ENCODE measurements at regions not wholly inside any gene's neighbourhood (a gene's known extent, or its start where the extent isn't known, plus 50 kb on each side); places are given as distances from the start of the nearest gene placed in this dataset.

- Histone ChIP-seq H3K36me3 (ENCODE audit: control insufficient read depth in 2 of 2, insufficient read depth in 2 of 2, low read length in 1 of 2) (no peaks in the 10 kb centered on the region), H3K9me3 (ENCODE audit: control insufficient read depth in 2 of 2, insufficient read depth in 1 of 2, low read depth in 1 of 2, low read length in 1 of 2) (no peaks in the 10 kb centered on the region), H3K4me3 (ENCODE audit: low read depth in 1 of 2, low read length in 2 of 2) (no peak overlapping the region), H3K4me1 (ENCODE audit: control insufficient read depth in 2 of 2, insufficient read depth in 2 of 2, low read length in 1 of 2) (no peaks in the 10 kb centered on the region), H3K27ac (ENCODE audit: low read depth in 2 of 2, low read length in 1 of 2) (no peak overlapping the region), H3K27me3 (ENCODE audit: control insufficient read depth in 1 of 2, insufficient read depth in 2 of 2, low read length in 2 of 2) (no peaks in the 10 kb centered on the region)
- WGBS, 2 donors, result 76 to 86% methylated on average over 5 of the region's 5 CpGs
Observed at GRCh38 chr13:44046428-44046827, 166.7 kb downstream of the LACC1 start.

- no peaks in the 10 kb centered on the region for H3K27me3 ChIP-seq (ENCODE audit: control insufficient read depth in 1 of 2, insufficient read depth in 2 of 2, low read length in 2 of 2)
- H3K4me3 ChIP-seq (ENCODE audit: low read depth in 1 of 2, low read length in 2 of 2), result no peak overlapping the region
- H3K9me3 ChIP-seq (ENCODE audit: control insufficient read depth in 2 of 2, insufficient read depth in 1 of 2, low read depth in 1 of 2, low read length in 1 of 2), result no peaks in the 10 kb centered on the region
- no peak overlapping the region for H3K27ac ChIP-seq (ENCODE audit: low read depth in 2 of 2, low read length in 1 of 2)
- WGBS, 2 donors, result 78 to 89% methylated on average over 3 of the region's 3 CpGs
- H3K4me1 ChIP-seq (ENCODE audit: control insufficient read depth in 2 of 2, insufficient read depth in 2 of 2, low read length in 1 of 2), result no peaks in the 10 kb centered on the region
- H3K36me3 ChIP-seq (ENCODE audit: control insufficient read depth in 2 of 2, insufficient read depth in 2 of 2, low read length in 1 of 2), result no peaks in the 10 kb centered on the region
Observed at GRCh38 chr13:44048326-44048725, 168.6 kb downstream of the LACC1 start.

- H3K27me3 ChIP-seq (ENCODE audit: control insufficient read depth in 1 of 2, insufficient read depth in 2 of 2, low read length in 2 of 2), result no peaks in the 10 kb centered on the region
- H3K4me1 ChIP-seq (ENCODE audit: control insufficient read depth in 2 of 2, insufficient read depth in 2 of 2, low read length in 1 of 2), result no peaks in the 10 kb centered on the region
- no peaks in the 10 kb centered on the region for H3K9me3 ChIP-seq (ENCODE audit: control insufficient read depth in 2 of 2, insufficient read depth in 1 of 2, low read depth in 1 of 2, low read length in 1 of 2)
- no peak overlapping the region for H3K4me3 ChIP-seq (ENCODE audit: low read depth in 1 of 2, low read length in 2 of 2)
- H3K27ac ChIP-seq (ENCODE audit: low read depth in 2 of 2, low read length in 1 of 2), result no peak overlapping the region
- no peaks in the 10 kb centered on the region for H3K36me3 ChIP-seq (ENCODE audit: control insufficient read depth in 2 of 2, insufficient read depth in 2 of 2, low read length in 1 of 2)
- WGBS, 2 donors, result 67 to 73% methylated on average over 3 of the region's 3 CpGs
Observed at GRCh38 chr13:44049081-44049945, 169.6 kb downstream of the LACC1 start.

GRCh38 chr13:44050450-44051063 is 170.9 kb downstream of the LACC1 start:
- Histone ChIP-seq H3K36me3 (ENCODE audit: control insufficient read depth in 2 of 2, insufficient read depth in 2 of 2, low read length in 1 of 2) (no peaks in the 10 kb centered on the region), H3K27ac (ENCODE audit: low read depth in 2 of 2, low read length in 1 of 2) (no peak overlapping the region), H3K4me3 (ENCODE audit: low read depth in 1 of 2, low read length in 2 of 2) (no peak overlapping the region), H3K27me3 (ENCODE audit: control insufficient read depth in 1 of 2, insufficient read depth in 2 of 2, low read length in 2 of 2) (no peaks in the 10 kb centered on the region), H3K4me1 (ENCODE audit: control insufficient read depth in 2 of 2, insufficient read depth in 2 of 2, low read length in 1 of 2) (no peaks in the 10 kb centered on the region), H3K9me3 (ENCODE audit: control insufficient read depth in 2 of 2, insufficient read depth in 1 of 2, low read depth in 1 of 2, low read length in 1 of 2) (no peaks in the 10 kb centered on the region)
- WGBS, 2 donors, result 25 to 28% methylated on average over 3 of the region's 3 CpGs

- Histone ChIP-seq H3K36me3 (ENCODE audit: control insufficient read depth in 2 of 2, insufficient read depth in 2 of 2, low read length in 1 of 2) (no peaks in the 10 kb centered on the region), H3K9me3 (ENCODE audit: control insufficient read depth in 2 of 2, insufficient read depth in 1 of 2, low read depth in 1 of 2, low read length in 1 of 2) (no peaks in the 10 kb centered on the region), H3K4me3 (ENCODE audit: low read depth in 1 of 2, low read length in 2 of 2) (no peak overlapping the region), H3K27ac (ENCODE audit: low read depth in 2 of 2, low read length in 1 of 2) (no peak overlapping the region), H3K27me3 (ENCODE audit: control insufficient read depth in 1 of 2, insufficient read depth in 2 of 2, low read length in 2 of 2) (no peaks in the 10 kb centered on the region), H3K4me1 (ENCODE audit: control insufficient read depth in 2 of 2, insufficient read depth in 2 of 2, low read length in 1 of 2) (no peaks in the 10 kb centered on the region)
Observed at GRCh38 chr13:44051405-44051804, 171.7 kb downstream of the LACC1 start.

GRCh38 chr13:44051918-44052675 is 172.4 kb downstream of the LACC1 start:
- Histone ChIP-seq H3K4me3 (ENCODE audit: low read depth in 1 of 2, low read length in 2 of 2) (no peak overlapping the region), H3K36me3 (ENCODE audit: control insufficient read depth in 2 of 2, insufficient read depth in 2 of 2, low read length in 1 of 2) (no peaks in the 10 kb centered on the region), H3K27me3 (ENCODE audit: control insufficient read depth in 1 of 2, insufficient read depth in 2 of 2, low read length in 2 of 2) (no peaks in the 10 kb centered on the region), H3K9me3 (ENCODE audit: control insufficient read depth in 2 of 2, insufficient read depth in 1 of 2, low read depth in 1 of 2, low read length in 1 of 2) (no peaks in the 10 kb centered on the region), H3K27ac (ENCODE audit: low read depth in 2 of 2, low read length in 1 of 2) (no peak overlapping the region), H3K4me1 (ENCODE audit: control insufficient read depth in 2 of 2, insufficient read depth in 2 of 2, low read length in 1 of 2) (no peaks in the 10 kb centered on the region)
- WGBS, 2 donors, result 79 to 84% methylated on average over 6 of the region's 6 CpGs

- Histone ChIP-seq H3K27me3 (ENCODE audit: control insufficient read depth in 1 of 2, insufficient read depth in 2 of 2, low read length in 2 of 2) (no peaks in the 10 kb centered on the region), H3K36me3 (ENCODE audit: control insufficient read depth in 2 of 2, insufficient read depth in 2 of 2, low read length in 1 of 2) (no peaks in the 10 kb centered on the region), H3K27ac (ENCODE audit: low read depth in 2 of 2, low read length in 1 of 2) (no peak overlapping the region), H3K9me3 (ENCODE audit: control insufficient read depth in 2 of 2, insufficient read depth in 1 of 2, low read depth in 1 of 2, low read length in 1 of 2) (no peaks in the 10 kb centered on the region), H3K4me1 (ENCODE audit: control insufficient read depth in 2 of 2, insufficient read depth in 2 of 2, low read length in 1 of 2) (no peaks in the 10 kb centered on the region), H3K4me3 (ENCODE audit: low read depth in 1 of 2, low read length in 2 of 2) (no peak overlapping the region)
- 65% methylated on average over 10 of the region's 10 CpGs for WGBS, 2 donors
Observed at GRCh38 chr13:44052780-44053184, 173.1 kb downstream of the LACC1 start.

- Histone ChIP-seq H3K36me3 (ENCODE audit: control insufficient read depth in 2 of 2, insufficient read depth in 2 of 2, low read length in 1 of 2) (no peaks in the 10 kb centered on the region), H3K27me3 (ENCODE audit: control insufficient read depth in 1 of 2, insufficient read depth in 2 of 2, low read length in 2 of 2) (no peaks in the 10 kb centered on the region), H3K9me3 (ENCODE audit: control insufficient read depth in 2 of 2, insufficient read depth in 1 of 2, low read depth in 1 of 2, low read length in 1 of 2) (no peaks in the 10 kb centered on the region), H3K4me3 (ENCODE audit: low read depth in 1 of 2, low read length in 2 of 2) (no peak overlapping the region), H3K27ac (ENCODE audit: low read depth in 2 of 2, low read length in 1 of 2) (no peak overlapping the region), H3K4me1 (ENCODE audit: control insufficient read depth in 2 of 2, insufficient read depth in 2 of 2, low read length in 1 of 2) (no peaks in the 10 kb centered on the region)
- 65 to 69% methylated on average over 5 of the region's 5 CpGs for WGBS, 2 donors
Observed at GRCh38 chr13:44053208-44053607, 173.5 kb downstream of the LACC1 start.

GRCh38 chr13:44054525-44054924 is 174.8 kb downstream of the LACC1 start:
- Histone ChIP-seq H3K27me3 (ENCODE audit: control insufficient read depth in 1 of 2, insufficient read depth in 2 of 2, low read length in 2 of 2) (no peaks in the 10 kb centered on the region), H3K4me1 (ENCODE audit: control insufficient read depth in 2 of 2, insufficient read depth in 2 of 2, low read length in 1 of 2) (no peaks in the 10 kb centered on the region), H3K27ac (ENCODE audit: low read depth in 2 of 2, low read length in 1 of 2) (no peak overlapping the region), H3K9me3 (ENCODE audit: control insufficient read depth in 2 of 2, insufficient read depth in 1 of 2, low read depth in 1 of 2, low read length in 1 of 2) (no peaks in the 10 kb centered on the region), H3K4me3 (ENCODE audit: low read depth in 1 of 2, low read length in 2 of 2) (no peak overlapping the region), H3K36me3 (ENCODE audit: control insufficient read depth in 2 of 2, insufficient read depth in 2 of 2, low read length in 1 of 2) (no peaks in the 10 kb centered on the region)
- WGBS, 2 donors, result 83 to 95% methylated on average over 1 of the region's 1 CpG

All from esophagus (tissue), 2 donors.